GM19372 (cell line): ENCODE measurements at regions not wholly inside any gene's neighbourhood (a gene's known extent, or its start where the extent isn't known, plus 50 kb on each side); places are given as distances from the start of the nearest gene placed in this dataset.

Source experiments
- ATAC-seq: cut with Tn5 transposase; IDR thresholded peaks from one replicate; pipeline ENCODE4 v1.9.1; 2021; ENCODE audit warnings: mild to moderate bottlenecking, low read depth, moderate library complexity; ENCODE audit not compliant: unreplicated experiment

- ATAC-seq: no peak
Measured at GRCh38 chr18:55840601-55841170, 252.7 kb upstream of the TCF4 start.

DNA sequence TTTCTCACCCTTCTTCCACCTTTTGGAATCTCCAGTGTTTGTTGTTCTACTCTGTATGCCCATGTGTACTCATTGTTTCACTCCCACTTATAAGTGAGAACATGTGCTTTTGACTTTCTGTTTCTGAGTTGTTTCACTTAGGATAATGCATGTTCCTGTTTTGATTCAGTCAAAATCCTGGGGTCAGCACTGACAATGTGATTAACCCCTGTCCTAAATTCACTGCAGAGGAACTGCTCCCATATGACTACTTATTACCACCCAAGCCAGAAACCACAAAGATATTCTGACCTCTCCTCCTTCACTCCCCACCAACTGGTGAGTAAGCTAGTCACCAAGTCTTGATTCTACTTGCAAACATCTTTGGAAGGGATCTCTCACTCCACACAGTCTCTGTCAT, 251.4 kb upstream of the TCF4 start:
- ATAC-seq: no peak

DNA sequence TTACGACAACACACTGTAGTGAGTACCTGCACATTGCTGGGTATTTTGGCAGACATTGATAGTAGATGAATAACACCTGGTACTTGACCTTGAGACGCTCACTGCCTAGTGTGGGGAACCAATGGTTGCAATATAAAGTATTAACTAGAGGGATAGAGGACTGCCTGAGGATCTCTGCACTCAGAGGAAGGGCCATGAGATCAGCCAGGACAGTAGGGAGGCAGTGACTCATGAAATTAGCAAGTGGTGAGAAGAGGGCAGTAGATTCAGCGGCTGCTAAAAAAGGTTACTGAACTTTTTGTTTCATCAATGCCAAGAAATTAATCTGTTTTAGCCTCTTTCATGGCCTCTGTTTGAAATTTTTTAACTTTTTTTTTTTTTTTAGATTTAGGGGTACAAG, 250.8 kb upstream of the TCF4 start:
- ATAC-seq: no peak

- ATAC-seq: no peak
Measured at GRCh38 chr18:55838319-55838718, 250.3 kb upstream of the TCF4 start.

DNA sequence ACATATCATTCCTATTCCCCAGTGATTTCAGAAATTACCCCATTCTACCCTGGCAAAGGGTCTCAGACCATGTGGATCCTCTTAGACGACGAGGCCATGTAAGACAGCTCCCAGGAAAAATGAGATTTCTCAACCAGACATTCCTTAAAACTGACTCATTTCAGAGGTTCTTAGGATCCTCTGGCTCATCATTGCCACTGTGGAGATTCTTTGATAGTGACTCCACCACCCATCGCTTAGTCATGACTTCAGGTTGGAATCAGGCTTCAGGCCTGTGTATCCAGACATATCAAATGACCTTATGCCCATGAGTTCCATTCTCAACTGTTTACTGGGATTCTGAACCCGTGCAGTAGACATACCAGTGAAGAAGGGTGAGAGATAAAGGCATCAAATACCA, 245.6 kb upstream of the TCF4 start:
- no peak for ATAC-seq

GRCh38 chr18:55830544-55830943, 242.6 kb upstream of the TCF4 start:
- no peak for ATAC-seq

DNA sequence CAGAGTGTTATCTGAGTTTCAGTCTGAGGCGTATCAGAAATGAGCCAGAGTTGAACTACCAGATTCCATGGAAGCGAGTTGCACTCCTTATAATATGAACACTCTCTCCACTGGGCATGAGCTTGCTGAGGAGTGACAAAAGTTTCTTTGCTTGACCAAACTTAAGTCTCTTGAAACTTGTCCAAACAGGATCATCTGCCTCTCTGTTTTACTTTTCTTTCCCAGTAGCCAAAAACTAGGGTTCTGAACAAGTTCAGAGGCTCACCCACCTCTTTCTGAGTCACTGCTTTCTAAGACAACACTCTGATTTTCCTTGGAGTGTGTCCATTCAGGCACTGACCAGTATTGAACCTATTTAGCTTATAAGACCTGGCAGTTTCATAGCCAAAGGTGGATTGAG, 233.2 kb upstream of the TCF4 start:
- no peak for ATAC-seq

GRCh38 chr18:55819448-55819847, 231.5 kb upstream of the TCF4 start:
- ATAC-seq: no peak

DNA sequence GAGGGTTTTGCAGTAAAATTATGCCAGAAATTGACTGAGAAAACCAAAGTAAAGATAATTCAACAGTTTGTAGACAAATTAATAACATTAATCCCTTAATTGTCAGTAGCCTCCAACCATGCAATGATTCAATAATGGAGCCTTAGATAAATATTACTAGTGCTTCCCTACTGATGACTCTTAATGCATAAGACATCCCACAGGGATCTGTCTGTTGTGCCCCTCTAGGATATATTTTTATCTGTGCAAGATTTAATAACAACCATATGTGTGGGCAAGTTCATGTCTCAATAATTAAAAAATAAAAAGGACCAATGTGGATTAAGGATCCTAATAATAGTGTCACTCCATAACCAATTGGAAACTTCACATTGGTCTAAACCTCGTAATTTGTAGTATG, 230.3 kb upstream of the TCF4 start:
- ATAC-seq: no peak

- ATAC-seq: no peak
Measured at GRCh38 chr18:55811925-55812324, 223.9 kb upstream of the TCF4 start.

DNA sequence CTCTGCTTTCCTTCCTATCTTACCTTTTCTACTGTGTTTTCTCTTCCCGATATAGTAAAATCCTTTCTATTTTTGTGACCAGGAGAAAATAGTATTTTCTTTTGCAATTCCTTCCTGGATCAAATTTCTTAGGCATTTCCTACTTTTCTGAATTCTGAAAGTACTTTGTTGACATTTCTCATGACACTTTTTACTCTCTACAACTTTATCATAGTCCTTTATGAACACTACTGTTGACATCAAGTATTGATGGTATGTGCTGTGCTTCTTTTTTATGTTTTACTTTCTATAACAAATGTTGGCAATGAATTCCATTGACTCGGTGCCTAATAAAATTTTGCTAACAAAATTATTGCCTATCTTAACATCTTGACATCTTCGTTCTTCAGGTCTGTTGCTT, 217.7 kb upstream of the TCF4 start:
- no peak for ATAC-seq

GRCh38 chr18:55795101-55795669, 207.2 kb upstream of the TCF4 start:
- no peak for ATAC-seq

DNA sequence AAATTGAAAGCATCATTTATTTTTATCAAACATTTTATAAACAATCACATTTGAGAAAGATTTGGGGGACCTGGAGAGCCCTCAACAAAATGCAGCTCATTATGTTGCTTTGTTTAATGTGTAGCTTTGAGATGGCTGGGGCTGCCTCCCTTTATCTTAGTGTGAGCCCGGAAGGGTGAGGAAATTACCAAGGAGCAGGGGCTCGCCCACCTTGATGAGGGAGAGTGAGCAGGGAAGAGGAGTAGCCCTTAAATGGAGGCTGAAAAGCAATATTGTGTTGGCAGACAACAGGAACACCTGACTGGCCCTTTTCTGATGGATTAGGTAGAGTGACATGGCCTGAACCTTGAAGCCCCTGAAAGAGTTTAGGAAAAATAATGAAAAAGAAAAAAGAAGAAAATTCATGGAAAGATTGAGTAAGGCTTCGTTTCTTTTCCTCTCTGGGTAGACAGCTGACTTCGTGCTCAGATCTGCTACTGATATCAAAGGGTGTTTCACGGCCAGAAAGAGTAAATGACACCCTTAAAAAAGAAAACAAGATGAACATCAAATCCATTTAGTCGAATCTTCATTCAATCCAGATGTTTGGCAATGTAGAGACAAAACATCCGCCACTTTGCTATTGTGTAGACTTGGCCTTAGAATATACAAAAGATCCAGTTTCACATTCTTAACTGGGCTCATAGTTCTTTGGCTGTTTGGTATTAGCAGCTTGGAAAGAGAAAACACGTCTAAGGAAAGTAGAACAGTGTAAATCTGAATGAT, 206.5 kb upstream of the TCF4 start:
- ATAC-seq: no peak

- no peak for ATAC-seq
Measured at GRCh38 chr18:55790296-55790695, 202.3 kb upstream of the TCF4 start.

DNA sequence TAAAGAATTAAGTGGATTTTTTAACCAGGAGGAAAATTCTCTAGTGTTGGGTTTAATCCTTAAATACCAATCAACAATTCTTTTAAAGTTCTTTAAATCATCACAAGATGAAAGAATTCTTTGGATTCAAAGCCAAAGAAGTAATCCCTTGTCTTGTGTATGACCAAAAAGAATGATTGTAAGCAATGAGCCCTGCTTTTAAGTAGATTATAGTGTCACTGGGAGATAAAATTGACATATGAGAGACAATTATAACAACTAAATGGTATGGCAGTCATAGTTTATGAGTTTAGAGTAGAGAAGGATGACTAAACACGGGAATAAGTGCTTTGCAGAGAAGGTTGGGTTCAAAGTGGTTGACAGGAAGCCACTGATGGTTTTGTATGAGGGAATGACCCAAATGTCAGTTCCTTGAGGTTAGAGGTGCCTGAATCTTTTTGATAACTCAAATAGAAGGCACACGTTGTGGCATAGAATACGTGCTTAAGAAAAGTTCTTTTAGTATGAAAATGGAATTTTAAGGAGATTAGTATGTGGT, 199.6 kb upstream of the TCF4 start:
- no peak for ATAC-seq

DNA sequence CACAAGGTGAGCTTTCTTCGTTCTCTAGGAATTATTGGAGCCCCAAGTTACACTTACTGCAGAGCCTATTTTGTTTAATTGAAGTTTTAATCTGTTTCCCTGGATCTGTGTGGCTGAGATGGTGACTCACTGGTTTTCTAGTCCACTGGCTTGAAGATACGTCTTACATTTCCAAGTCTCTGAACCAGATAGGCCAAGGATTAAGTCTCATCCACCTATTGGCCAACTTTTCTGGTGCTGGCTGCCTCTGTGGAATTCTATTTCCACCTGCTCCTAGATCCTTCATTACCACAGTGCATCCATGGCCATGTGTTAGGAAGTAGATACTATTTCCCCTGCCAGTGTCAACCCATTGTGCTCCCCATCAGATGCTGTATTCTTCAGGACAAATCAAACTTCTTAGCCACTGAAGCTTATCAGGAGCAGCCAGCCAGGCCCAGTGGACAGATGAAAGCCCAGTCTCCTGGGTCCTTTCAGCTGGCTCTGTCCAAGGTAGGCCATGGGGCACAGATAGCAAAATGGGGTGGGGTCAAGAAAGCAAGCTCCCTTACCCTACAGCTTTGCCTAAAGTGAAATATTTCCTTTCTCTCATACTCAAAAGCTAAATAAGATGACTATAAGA, 198.8 kb upstream of the TCF4 start:
- ATAC-seq: no peak

DNA sequence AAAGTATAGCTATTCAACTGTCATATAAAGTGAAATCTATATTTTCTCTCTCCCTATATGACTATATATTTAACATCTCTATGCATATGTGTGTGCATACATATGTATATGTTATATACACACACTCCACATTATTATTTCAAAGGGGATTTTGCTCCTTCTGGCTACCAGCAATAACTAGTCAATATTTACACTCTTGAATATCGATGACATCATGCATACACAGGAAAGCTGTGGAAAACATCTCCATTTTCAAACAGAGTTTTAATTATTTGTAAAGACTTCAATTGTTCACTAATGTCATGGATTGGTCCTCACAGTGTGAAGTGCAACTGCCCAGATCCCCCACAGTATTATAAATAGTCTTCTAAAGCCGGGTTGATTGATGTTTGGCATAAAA, 195.9 kb upstream of the TCF4 start:
- ATAC-seq: no peak

DNA sequence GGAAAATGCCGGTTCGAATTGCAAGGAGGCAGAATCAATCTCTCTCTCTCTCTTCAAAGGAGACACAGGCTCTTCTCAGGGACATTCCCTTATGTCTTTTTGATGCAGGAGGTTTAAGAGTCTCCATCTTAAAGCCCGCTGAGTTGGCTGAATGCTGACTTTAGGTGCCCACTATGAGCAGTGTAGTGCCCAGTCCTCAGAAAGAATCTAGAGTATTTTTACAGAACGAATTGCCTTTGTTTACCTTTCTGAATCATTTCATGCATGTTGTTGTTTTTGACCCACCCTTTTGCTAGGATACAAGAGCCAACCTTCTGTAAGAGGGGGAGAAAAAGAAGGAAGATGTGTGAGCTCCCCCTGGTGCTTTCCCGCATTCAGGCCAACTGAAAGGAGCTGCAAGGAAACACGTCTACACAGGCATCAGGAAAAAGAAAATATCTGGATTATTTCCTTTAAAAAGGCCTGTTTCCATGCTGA, 193.5 kb upstream of the TCF4 start:
- no peak for ATAC-seq

DNA sequence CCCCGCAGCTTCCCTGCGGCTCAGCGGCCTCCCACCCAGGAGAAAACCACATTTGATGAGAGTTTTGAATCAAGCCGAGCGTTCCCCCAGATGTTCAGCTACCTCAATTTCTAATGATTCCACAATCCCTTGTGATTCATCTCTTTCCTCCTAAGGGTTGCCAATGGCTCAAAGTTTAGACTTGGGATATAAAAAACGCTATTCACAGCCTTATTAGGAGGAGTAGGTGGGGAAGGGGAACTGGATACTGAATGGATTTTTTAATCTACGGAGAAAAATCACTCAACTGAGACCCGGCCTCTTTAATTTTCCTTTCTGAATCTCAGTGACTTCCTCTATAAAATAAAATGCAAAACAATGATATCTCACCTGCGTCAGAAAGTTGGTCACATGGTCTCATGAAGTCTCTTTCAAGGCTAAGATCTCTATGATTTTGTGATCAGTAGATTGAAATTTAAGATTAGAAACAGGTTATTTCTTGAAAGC, 192.6 kb upstream of the TCF4 start:
- no peak for ATAC-seq

DNA sequence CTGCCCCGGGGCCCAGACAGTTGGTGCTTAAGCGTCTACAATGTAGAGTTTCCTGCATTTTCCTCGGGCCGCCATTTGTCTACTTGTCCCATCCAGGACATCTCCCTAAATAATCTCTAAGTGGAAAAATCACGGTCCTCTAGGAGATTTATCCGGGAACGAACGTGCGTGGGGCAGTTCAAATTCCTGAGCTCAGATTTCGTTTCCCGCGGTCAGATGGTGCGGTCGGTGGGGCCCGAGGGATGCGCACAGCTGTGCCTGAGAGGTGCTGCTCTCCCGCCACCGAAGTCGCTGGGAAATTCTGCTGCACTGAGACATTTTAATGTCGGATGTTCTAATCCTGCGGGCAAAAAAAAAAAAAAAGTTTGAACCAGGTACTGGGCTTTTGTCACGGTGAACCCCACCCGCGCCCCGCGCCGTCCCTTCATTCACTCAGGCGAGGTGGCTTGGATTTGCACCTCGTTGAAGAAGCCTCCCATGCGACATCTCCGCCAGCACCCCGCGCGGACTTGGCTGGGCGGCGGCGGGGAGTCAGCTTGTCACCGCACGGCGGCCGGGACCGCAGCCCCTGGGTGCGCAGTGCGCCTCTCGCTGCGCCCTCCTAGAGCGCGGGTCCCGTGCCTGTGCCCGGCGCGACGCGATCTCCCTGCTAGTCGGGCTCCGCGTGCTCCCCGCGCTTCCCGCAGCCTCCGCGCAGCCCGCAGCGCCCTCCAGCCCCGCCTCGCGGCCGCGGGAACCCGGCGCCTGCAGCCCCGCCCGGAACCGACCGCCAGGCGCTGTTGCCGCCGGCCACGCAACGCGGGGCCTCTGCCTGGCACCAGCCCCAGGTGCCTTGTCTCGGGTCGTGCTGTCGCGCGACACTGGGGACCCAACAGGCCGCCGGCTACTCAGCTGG, 191.9 kb upstream of the TCF4 start:
- no peak for ATAC-seq
